ENCODE measurements at regions not wholly inside any gene's neighbourhood (a gene's known extent, or its start where the extent isn't known, plus 50 kb on each side); places are given as distances from the start of the nearest gene placed in this dataset.

DNA sequence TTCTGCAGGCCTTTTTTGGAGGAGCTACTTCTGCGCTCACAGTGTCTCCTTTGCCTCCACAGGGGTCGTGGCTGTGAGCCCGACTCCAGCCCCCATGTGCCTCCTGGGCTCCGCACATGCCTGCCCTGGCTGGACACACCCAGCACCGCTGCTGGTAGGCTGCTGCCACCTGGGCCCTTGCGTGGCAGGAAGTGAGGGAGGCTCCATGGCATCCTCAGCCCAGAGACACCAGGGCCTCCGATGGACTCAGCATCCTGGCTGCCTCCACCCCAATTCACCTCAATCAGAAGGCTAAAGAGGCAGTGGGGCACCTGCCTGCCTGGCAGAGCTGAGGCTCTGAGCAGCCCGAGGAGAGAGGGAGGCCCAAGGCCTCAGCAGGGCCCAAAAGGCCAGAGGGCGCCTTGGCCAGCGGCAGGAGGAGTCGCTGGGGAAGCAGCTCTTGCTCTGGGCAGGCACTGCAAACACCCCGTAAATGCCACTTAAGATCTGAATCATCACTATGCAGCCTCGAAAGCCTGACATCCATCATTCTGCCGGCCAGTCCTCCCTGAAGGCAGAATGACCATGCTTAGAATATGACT is 68.3 kb upstream of the OTOS start:
- no peak for DNase-seq (ENCODE audit: low read depth in 4 of 4, low spot score in 2 of 4)

GRCh38 chr2:240209493-240209892 is 69.0 kb upstream of the OTOS start:
- no peak for DNase-seq (ENCODE audit: low read depth in 4 of 4, low spot score in 2 of 4)

DNA sequence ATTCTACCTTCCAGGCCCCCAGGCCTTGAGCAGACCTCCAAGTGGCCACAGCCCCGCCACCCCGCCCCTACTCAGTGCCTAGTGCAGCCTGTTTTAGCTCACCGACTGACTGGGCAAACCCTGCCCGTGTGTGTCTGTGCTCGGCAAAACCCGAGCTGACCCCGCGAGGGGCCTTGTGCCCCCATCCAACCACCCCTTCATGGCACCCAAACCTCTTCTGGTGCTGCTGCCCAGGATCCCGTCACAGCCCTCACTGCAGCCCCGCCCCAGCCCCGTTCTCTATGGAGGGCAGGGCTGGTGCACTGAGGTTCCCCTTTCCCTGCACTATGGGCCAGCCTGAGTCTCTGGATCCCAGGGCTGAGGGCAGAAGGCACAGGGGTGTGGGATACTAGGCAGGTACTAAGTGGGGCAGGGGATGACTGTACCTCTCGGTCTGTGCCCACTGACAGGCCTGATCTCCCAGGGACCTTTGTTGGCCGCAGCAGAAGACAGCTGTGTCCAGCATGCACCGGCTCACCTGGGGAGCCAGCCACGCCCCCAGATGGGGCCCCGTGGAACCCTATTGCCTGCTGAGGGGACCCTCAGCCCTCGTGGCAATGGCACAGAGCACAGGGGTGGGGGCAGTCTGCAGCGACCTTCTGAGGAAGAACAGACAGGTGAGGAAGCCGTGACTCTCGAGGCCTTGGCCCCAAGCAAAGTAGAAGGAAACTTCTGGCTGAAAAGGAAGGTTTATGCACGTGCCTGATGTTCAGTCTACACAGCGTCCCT is 69.9 kb upstream of the OTOS start:
- DNase-seq (ENCODE audit: low read depth in 4 of 4, low spot score in 2 of 4) = no peak

DNA sequence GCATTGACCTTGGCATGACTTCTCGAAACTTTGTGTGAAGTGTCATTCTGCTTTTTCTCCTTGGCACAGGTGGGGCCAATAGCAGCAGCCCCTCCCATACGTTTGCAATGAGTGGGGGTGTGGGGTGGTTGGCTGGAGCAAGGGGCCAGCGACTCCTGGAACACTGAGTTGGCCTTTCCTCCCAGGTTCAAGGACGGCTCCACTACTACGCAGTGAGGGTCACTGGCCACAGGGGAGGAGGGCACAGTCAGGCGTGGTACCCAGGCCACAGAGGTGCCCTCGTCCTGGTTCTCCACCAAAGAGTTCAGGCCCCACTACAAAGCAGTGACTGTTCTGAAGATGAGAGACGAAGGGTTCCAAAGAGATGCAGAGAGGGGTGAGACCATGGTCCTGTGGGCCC is 70.6 kb upstream of the OTOS start:
- DNase-seq (ENCODE audit: low read depth in 4 of 4, low spot score in 2 of 4) = no peak

DNA sequence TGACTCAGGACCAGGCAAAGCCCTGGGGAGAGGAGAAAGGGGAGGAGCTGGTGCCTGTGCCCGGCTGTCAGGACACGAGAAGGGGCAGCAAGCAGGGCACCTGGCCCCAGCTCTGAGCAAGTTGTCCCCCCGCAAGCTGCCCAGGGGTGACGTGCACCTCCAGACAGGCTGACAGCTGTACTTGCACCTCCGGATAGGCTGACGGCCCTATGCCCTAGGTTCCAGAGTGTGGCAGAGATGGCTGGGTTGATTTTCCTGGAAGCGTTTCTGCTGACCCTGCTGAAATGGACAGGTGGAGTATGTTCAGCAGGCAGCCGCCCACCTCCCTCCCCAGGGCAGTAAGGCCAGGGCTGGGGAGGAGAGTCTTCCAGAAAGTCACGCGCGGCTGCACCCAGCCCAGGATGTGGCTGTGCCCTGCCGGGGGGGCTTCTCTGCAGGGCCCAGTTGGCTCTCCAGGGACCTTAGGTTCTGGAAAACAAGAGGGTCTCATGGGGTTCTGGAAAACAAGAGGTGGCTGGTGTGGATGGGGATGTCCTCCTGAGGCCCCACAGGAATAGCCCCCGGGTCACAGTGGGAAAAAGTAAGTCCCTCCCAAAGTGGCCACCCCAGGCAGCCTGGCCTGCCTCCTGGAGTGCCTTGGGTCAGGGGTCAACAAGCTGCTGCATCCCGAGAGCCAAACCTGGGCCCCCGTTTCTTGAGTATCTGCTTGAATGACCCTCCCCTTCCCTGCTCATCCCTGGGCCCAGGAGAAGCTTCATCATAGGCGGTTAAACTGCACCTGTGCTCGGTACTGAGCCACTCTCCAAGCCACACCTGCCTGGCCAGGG is 71.4 kb upstream of the OTOS start:
- DNase-seq (ENCODE audit: low read depth in 4 of 4, low spot score in 2 of 4) = no peak

- DNase-seq (ENCODE audit: low read depth in 4 of 4, low spot score in 2 of 4) = no peak
Observed at GRCh38 chr2:240212425-240213225, 72.2 kb upstream of the OTOS start.

- no peak for DNase-seq (ENCODE audit: low read depth in 4 of 4, low spot score in 2 of 4)
Observed at GRCh38 chr2:240213226-240213475, 72.7 kb upstream of the OTOS start.

DNA sequence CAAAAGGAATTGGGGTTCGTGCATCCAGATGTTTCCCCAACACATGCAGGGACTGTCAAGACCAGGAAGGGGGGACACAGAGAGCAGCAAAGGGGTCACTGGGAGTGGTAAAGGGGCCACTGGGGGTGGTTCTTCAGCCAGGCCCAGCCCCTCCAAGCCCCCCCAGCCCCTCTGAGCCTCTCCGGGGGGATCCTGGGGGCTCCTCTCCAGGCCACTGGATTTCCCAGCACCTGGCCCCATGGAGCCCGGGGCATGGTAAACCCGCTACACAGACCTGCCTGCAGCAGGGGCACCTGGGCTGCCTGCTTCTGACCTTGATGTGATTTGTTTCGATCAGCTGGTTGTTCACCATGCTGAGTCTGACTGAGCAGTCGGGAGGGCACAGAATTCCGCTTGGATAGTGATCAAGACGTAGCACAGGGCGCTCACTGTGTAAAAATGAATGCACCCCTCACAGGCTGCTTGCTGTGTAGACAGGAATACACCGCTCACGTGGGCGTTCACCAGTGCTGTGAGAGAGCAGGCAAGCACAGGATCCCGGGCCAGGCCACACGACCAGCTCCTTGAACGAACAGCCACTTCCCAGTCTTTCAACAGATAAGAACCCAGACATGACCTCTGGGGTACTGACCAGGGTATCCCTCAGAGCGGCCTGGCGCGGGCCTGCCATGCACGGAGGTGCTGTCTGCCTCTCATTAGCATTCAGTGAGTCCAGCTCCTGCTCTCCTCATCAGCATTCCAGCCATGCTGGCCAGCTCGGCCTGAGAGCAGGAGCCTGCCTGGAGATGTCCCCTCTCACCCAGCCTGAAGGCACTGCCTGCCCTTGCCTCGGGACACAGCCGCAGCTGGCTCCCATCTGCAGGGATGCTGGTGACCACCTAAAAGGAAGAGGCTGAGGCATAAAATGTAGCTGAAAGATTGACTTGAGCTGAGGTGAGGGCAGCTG is 73.3 kb upstream of the OTOS start:
- no peak for DNase-seq (ENCODE audit: low read depth in 4 of 4, low spot score in 2 of 4)

GRCh38 chr2:240214790-240215675 is 74.6 kb upstream of the OTOS start:
- DNase-seq (ENCODE audit: low read depth in 4 of 4, low spot score in 2 of 4) = no peak

GRCh38 chr2:240215676-240216051 is 75.2 kb upstream of the OTOS start:
- DNase-seq (ENCODE audit: low read depth in 4 of 4, low spot score in 2 of 4) = no peak

GRCh38 chr2:240216167-240216566 is 75.7 kb upstream of the OTOS start:
- no peak for DNase-seq (ENCODE audit: low read depth in 4 of 4, low spot score in 2 of 4)

GRCh38 chr2:240217431-240218301 is 77.2 kb upstream of the OTOS start:
- no peak for DNase-seq (ENCODE audit: low read depth in 4 of 4, low spot score in 2 of 4)

DNA sequence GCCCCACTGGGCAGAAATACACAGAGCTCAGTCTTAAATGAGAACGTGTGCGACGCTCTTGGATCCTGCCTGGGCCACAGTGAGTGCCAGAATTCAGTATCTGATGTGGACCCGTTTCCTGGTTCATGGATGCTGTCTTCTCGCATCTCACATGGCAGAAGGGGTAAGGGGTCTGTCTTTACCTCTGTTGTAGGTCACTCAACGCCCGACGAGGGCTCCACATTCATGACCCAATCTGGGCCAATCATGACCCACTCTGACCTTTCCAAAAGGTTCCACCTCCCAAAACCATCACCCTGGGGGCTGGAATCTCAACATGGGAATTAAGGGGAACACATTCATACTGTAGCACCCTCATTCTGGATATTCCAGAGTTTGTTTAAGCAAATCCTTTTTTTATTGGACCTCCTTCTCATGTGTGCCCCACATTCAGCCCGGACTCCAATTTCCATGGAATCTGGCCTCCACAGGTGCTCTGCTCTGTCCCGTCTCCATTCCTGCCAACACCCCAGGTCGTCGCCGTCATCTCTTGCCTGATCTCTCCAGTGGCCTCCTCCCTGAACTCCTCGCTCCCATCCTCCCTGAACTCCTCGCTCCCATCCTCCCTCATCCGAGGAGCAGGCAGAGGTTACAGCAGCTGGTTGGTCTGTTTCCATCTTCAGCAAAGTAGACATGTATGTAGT is 78.9 kb upstream of the OTOS start:
- no peak for DNase-seq (ENCODE audit: low read depth in 4 of 4, low spot score in 2 of 4)

- no peak for DNase-seq (ENCODE audit: low read depth in 4 of 4, low spot score in 2 of 4)
Observed at GRCh38 chr2:240220371-240220770, 79.9 kb upstream of the OTOS start.

DNA sequence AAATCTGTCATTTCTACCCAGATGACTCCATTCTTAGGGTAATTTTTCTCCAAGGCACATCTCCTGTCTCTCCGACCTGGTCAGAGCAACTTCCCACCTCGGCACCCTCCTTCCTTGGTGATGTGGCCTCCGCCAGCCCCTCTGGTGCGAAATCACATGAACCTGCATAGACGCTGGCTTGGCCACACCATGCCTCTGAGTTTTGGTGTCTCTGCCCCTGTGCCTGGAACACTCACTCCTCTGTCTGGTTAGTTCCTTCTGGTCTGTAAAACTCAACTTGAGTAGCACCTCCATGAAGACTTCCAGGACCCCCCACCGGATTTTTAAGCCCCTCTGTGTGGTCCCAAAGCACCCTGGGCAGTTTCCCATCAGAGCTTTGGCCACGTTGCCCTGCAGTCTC is 83.2 kb upstream of the OTOS start:
- no peak for DNase-seq (ENCODE audit: low read depth in 4 of 4, low spot score in 2 of 4)

DNA sequence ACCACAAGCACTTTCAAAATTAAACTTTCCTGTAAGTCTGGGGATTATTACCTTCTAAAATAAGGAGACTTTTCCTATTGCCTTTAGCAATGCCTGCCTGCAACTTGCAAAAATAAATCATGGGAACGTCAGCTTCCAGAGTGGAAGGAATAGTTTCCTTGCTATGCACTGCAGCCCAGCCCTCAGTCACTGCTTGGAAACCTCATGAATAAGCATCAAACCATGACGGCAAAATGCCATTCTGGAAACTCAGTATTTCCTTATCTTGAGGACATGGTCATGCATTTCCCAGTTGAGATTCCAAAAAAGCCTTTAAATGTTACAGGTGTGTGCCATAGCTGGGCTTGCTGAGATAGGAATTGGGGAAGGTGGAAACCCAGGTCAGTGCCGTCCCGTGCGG is 84.2 kb upstream of the OTOS start:
- DNase-seq (ENCODE audit: low read depth in 4 of 4, low spot score in 2 of 4) = no peak

DNA sequence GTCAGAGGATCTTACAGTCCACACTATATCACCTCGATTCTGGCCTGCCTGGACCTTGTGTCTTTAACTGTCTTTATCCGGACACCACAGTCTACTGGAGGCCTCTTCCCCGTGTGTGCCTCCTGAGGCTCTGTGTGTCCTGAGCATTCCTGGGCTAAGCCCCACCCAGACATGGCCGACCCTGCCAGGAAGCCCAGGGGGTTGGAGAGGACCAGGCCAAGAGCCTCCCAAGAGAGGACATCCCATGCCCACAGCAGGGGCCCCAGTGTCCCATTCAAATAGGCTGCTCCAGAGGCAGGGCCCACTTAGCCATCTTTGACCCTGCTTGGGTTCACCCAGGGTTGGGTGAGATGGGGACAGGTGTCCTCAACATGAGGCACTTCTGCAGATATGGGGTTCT is 84.7 kb upstream of the OTOS start:
- no peak for DNase-seq (ENCODE audit: low read depth in 4 of 4, low spot score in 2 of 4)
